HepG2 (cell line): ENCODE measurements at regions not wholly inside any gene's neighbourhood (a gene's known extent, or its start where the extent isn't known, plus 50 kb on each side); places are given as distances from the start of the nearest gene placed in this dataset.

ENCODE experiments used
- ATAC-seq: fragments of 200-7000 bp; cut with Tn5 transposase; 3 replicates; pipeline ENCODE4 v1.9.1; 2020; ENCODE audit warnings: mild to moderate bottlenecking, moderate library complexity
- BruUV-seq: library from RNA; stranded (reverse); fragments of 400-500 nt; replicated peaks from 2 replicates; lab custom pipeline; 2021; lab: Mats Ljungman, UMichigan
- CTCF ChIA-PET: fragments of 300-600 bp; formaldehyde crosslinking; extraction: SDS; loops from one replicate; lab custom pipeline; 2021; ENCODE audit warnings: low total read pairs, inconsistent platforms, low intra/inter-chr PET ratio; lab: Yijun Ruan, JAX
- POLR2A ChIA-PET: fragments of 350-600 bp; sonication (Branson Sonifier 250); formaldehyde crosslinking; loops from one replicate; lab custom pipeline; 2020; ENCODE audit warnings: antibody characterized with exemption, inconsistent platforms; lab: Yijun Ruan, JAX
- DNase-seq: peaks from one replicate; pipeline ENCODE4 v3.0.0-alpha.2; 2015; ENCODE audit warnings: low spot score
- FAIRE-seq: peaks from 3 replicates; lab custom pipeline; 2011; peaks lifted over from hg19 to GRCh38; lab: Jason Lieb, UNC
- H2AFZ ChIP-seq: one replicate; pipeline ENCODE4 v1.6.1; 2011; ENCODE audit warnings: low read length, inconsistent platforms
- H3K27ac ChIP-seq: fragments of 300-600 bp; 3 replicates; pipeline ENCODE4 v1.8.0; 2011; ENCODE audit warnings: mixed run types, mild to moderate bottlenecking, mixed read lengths, low read length, inconsistent platforms; ENCODE audit not compliant: insufficient read depth; ENCODE audit errors: extremely low read length
- H3K27me3 ChIP-seq, 2 experiments: fragments of 200-600 bp in 1 of 2; 2 replicates in 1 of 2; 3 replicates in 1 of 2; pipeline versions ENCODE4 v1.6.0 to v1.8.0; 2011; ENCODE audit warnings: low read length in 2 of 2, mild to moderate bottlenecking in 2 of 2, moderate library complexity in 2 of 2, inconsistent platforms in 1 of 2; ENCODE audit not compliant: insufficient read depth in 2 of 2, control insufficient read depth in 1 of 2
- H3K36me3 ChIP-seq, 2 experiments: fragments of 200-600 bp in 1 of 2; replicated peaks in 1 of 2; 2 replicates in 1 of 2; 3 replicates in 1 of 2; pipeline versions ENCODE4 v1.5.1 to v1.8.0; 2011; ENCODE audit warnings: low read length in 2 of 2, inconsistent platforms in 1 of 2; ENCODE audit not compliant: insufficient read depth in 2 of 2, control insufficient read depth in 1 of 2
- H3K4me1 ChIP-seq: 2 replicates; pipeline ENCODE4 v1.5.1; 2012; ENCODE audit warnings: low read length, inconsistent platforms; ENCODE audit not compliant: insufficient read depth
- H3K4me2 ChIP-seq: 2 replicates; pipeline ENCODE4 v1.6.0; 2011; ENCODE audit warnings: low read depth, low read length, inconsistent platforms
- H3K4me3 ChIP-seq, 3 experiments: fragments of 200-600 bp in 1 of 3; sonication (generic), shearing (Covaris generic) in 1 of 3; replicated peaks in 1 of 3; 2 replicates each; pipeline ENCODE4 v1.5.1; 2011 to 2016; ENCODE audit warnings: low read length in 3 of 3, inconsistent platforms in 2 of 3, low read depth in 2 of 3, mild to moderate bottlenecking in 2 of 3, control low read depth in 1 of 3, mixed read lengths in 1 of 3; ENCODE audit not compliant: insufficient read depth in 1 of 3
- H3K79me2 ChIP-seq: one replicate; pipeline ENCODE4 v1.6.1; 2011; ENCODE audit warnings: low read length, inconsistent platforms; ENCODE audit not compliant: insufficient read depth
- H3K9ac ChIP-seq: 2 replicates; pipeline ENCODE4 v1.6.0; 2011; ENCODE audit warnings: mild to moderate bottlenecking, low read depth, low read length, inconsistent platforms; ENCODE audit not compliant: insufficient read depth
- H3K9me3 ChIP-seq: 2 replicates; pipeline ENCODE4 v1.5.1; 2012; ENCODE audit warnings: mild to moderate bottlenecking, low read length
- H4K20me1 ChIP-seq: 2 replicates; pipeline ENCODE4 v1.6.0; 2011; ENCODE audit warnings: inconsistent platforms, mild to moderate bottlenecking, low read length, moderate library complexity; ENCODE audit not compliant: insufficient read depth
- CREB3 ChIP-seq: sonication (generic); formaldehyde crosslinking; IDR thresholded peaks from 2 replicates; pipeline ENCODE4 v1.5.0; 2020; ENCODE audit warnings: missing genetic modification reagents
- FIP1L1 ChIP-seq: fragments of 200-400 bp; formaldehyde crosslinking; IDR thresholded peaks from 2 replicates; pipeline ENCODE4 v1.6.1; 2018; ENCODE audit warnings: low read depth, mild to moderate bottlenecking, low read length, moderate library complexity, borderline replicate concordance; ENCODE audit not compliant: insufficient read depth
- HNF4A ChIP-seq: sonication (generic); formaldehyde crosslinking; IDR thresholded peaks from 2 replicates; pipeline ENCODE4 v1.4.0; 2020; ENCODE audit warnings: missing genetic modification reagents
- NFKB2 ChIP-seq: sonication (generic); formaldehyde crosslinking; IDR thresholded peaks from 2 replicates; pipeline ENCODE4 v1.4.0; 2020; ENCODE audit warnings: missing genetic modification reagents, borderline replicate concordance
- NR0B2 ChIP-seq: sonication (generic); formaldehyde crosslinking; IDR thresholded peaks from 2 replicates; pipeline ENCODE4 v1.4.0; 2020; ENCODE audit warnings: mild to moderate bottlenecking, missing genetic modification reagents
- PPARG ChIP-seq: conservative IDR thresholded peaks from 2 replicates; pipeline ENCODE4 v1.6.1; 2016; ENCODE audit warnings: missing biosample characterization, missing genetic modification reagents
- SUZ12 ChIP-seq: fragments of 150-350 bp; IDR thresholded peaks from 2 replicates; pipeline ENCODE4 v1.6.1; 2014; ENCODE audit warnings: low read depth, low read length
- TSC22D2 ChIP-seq: sonication (generic); formaldehyde crosslinking; IDR thresholded peaks from 2 replicates; pipeline ENCODE4 v1.5.1; 2020; ENCODE audit warnings: missing genetic modification reagents, mild to moderate bottlenecking, borderline replicate concordance
- ZFP36 ChIP-seq: fragments of 150-350 bp; IDR thresholded peaks from 2 replicates; pipeline ENCODE4 v1.6.1; 2018; ENCODE audit warnings: borderline replicate concordance, low read length, low read depth; ENCODE audit not compliant: partially characterized antibody
- ZHX1 ChIP-seq: sonication (generic); formaldehyde crosslinking; IDR thresholded peaks from 2 replicates; pipeline ENCODE4 v1.8.1; 2022; ENCODE audit warnings: low read depth, mild to moderate bottlenecking, missing genetic modification reagents
- ZNF296 ChIP-seq: sonication (generic); formaldehyde crosslinking; conservative IDR thresholded peaks from 2 replicates; pipeline ENCODE4 v1.5.0; 2020; ENCODE audit warnings: mild to moderate bottlenecking, missing genetic modification reagents
- ZNF337 ChIP-seq: sonication (generic); formaldehyde crosslinking; IDR thresholded peaks from 2 replicates; pipeline ENCODE4 v1.5.1; 2020; ENCODE audit warnings: missing genetic modification reagents, low read depth, mild to moderate bottlenecking, borderline replicate concordance
- ZNF430 ChIP-seq: sonication (generic); formaldehyde crosslinking; IDR thresholded peaks from 2 replicates; pipeline ENCODE4 v1.9.0; 2021; ENCODE audit warnings: mild to moderate bottlenecking, missing genetic modification reagents
- ZNF549 ChIP-seq: sonication (generic); formaldehyde crosslinking; IDR thresholded peaks from 2 replicates; pipeline ENCODE4 v1.5.0; 2020; ENCODE audit warnings: missing genetic modification reagents
- ZNF558 ChIP-seq: sonication (generic); formaldehyde crosslinking; IDR thresholded peaks from 2 replicates; pipeline ENCODE4 v1.9.0; 2022; ENCODE audit warnings: mild to moderate bottlenecking, missing genetic modification reagents, borderline replicate concordance
- ZNF563 ChIP-seq: sonication (generic); formaldehyde crosslinking; IDR thresholded peaks from 2 replicates; pipeline ENCODE4 v1.8.0; 2022; ENCODE audit warnings: mild to moderate bottlenecking, moderate library complexity, missing genetic modification reagents
- WGBS: methylation state at CpG from one replicate; pipeline ENCODE4 v1.1.6; 2017; ENCODE audit warnings: low lambda C conversion rate; 5-methylcytosine and 5-hydroxymethylcytosine counted together
- in situ Hi-C: cut with HindIII; loops from 2 replicates; pipeline ENCODE4 v1.10.0; 2017; ENCODE audit warnings: low pct_unique_long_range_greater_than_20kb; ENCODE audit not compliant: extremely low pct_ligation_motif_present
- intact Hi-C: fragments of 100-400 bp; cut with micrococcal nuclease; formaldehyde crosslinking; loops from one replicate; pipeline ENCODE4 v1.10.0; 2022; ENCODE audit not compliant: unreplicated experiment

GRCh38 chr2:12194968-12195367 lies 448.5 kb downstream of the LPIN1 start (continued):
- TF ChIP-seq ZFP36: no peak
- no peak for TF ChIP-seq CREB3
- TF ChIP-seq ZNF430 (CRISPR knock-in tag): no peak
- no peak for TF ChIP-seq ZNF337 (CRISPR knock-in tag)
- TF ChIP-seq NFKB2 (CRISPR knock-in tag): no peak
- no peak for TF ChIP-seq SUZ12
- no peak for TF ChIP-seq HNF4A (CRISPR knock-in tag)
- TF ChIP-seq, all 625 proteins: peak for 0

GRCh38 chr2:12196495-12196894 lies 450.1 kb downstream of the LPIN1 start:
- in situ Hi-C loops (no loop called here), intact Hi-C loops (no loop called here)
- Histone ChIP-seq H3K79me2 (no peaks in the 10 kb centered on the region), H3K36me3 (no peaks in the 10 kb centered on the region), H3K4me3 (no peak overlapping the region), H3K9ac (no peak overlapping the region), H3K4me1 (no peaks in the 10 kb centered on the region), H3K27ac (no peak overlapping the region), H3K4me2 (no peak overlapping the region), H2AFZ (no peak overlapping the region), H3K27me3 (no peaks in the 10 kb centered on the region; a peak in 1 of 5 replicates), H3K9me3 (no peaks in the 10 kb centered on the region), H4K20me1 (no peaks in the 10 kb centered on the region)
- ChIA-PET POLR2A (no interaction called here), CTCF (no interaction called here)
- DNase-seq (no peak), FAIRE-seq (no peak), ATAC-seq (no peak)
- 2% methylated on average over 1 of the region's 1 CpG for WGBS
- no peak for TF ChIP-seq NR0B2
- TF ChIP-seq ZHX1: no peak
- no peak for TF ChIP-seq PPARG (CRISPR knock-in tag)
- no peak for TF ChIP-seq FIP1L1
- no peak for TF ChIP-seq TSC22D2 (CRISPR knock-in tag)
- no peak for TF ChIP-seq ZNF558
- no peak for TF ChIP-seq ZNF296 (CRISPR knock-in tag)
- TF ChIP-seq ZNF563: no peak
- no peak for TF ChIP-seq ZNF549
- no TSS peak for BruUV-seq
